Naive thymus-derived CD8-positive, alpha-beta T cell (primary cell): ENCODE measurements at regions not wholly inside any gene's neighbourhood (a gene's known extent, or its start where the extent isn't known, plus 50 kb on each side); places are given as distances from the start of the nearest gene placed in this dataset.

Source experiments
- ATAC-seq, 2 donors: fragments of 150-1000 bp; cut with Tn5 transposase in 1 of 2; sonication (Bioruptor Pico), chemical (Tn5 transposase) in 1 of 2; 1 replicate in 1 of 2; 2 replicates in 1 of 2; pipeline ENCODE4 v1.10.0; 2021; ENCODE audit warnings: mild to moderate bottlenecking in 2 of 2, moderate library complexity in 2 of 2
- POLR2A ChIA-PET: fragments of 350-600 bp; sonication (Branson Sonifier 250); formaldehyde crosslinking; loops from one replicate; lab custom pipeline; 2021; ENCODE audit warnings: antibody characterized with exemption; lab: Charles Lee
- DNase-seq, 10 donors: peaks; one replicate each; pipeline versions ENCODE4 v3.0.0 to v3.0.0-alpha.2; 2020 to 2022
- H3K27ac Mint-ChIP-seq, 10 donors: one replicate each; pipeline ENCODE4 v1.8.0; 2020 to 2022; ENCODE audit warnings: mild to moderate bottlenecking in 10 of 10, mixed read lengths in 10 of 10, moderate library complexity in 4 of 10, inconsistent platforms in 1 of 10
- H3K27me3 Mint-ChIP-seq, 5 donors: one replicate each; pipeline ENCODE4 v1.8.0; 2021 to 2022; ENCODE audit warnings: mixed read lengths in 5 of 5
- H3K36me3 Mint-ChIP-seq, 3 donors: one replicate each; pipeline ENCODE4 v1.8.0; 2020 to 2022; ENCODE audit warnings: mixed read lengths in 3 of 3, mild to moderate bottlenecking in 2 of 3, inconsistent platforms in 1 of 3
- H3K4me1 Mint-ChIP-seq, 4 donors: one replicate each; pipeline ENCODE4 v1.8.0; 2021 to 2022; ENCODE audit warnings: mixed read lengths in 4 of 4
- H3K4me3 Mint-ChIP-seq, 10 donors: one replicate each; pipeline ENCODE4 v1.8.0; 2020 to 2022; ENCODE audit warnings: mild to moderate bottlenecking in 10 of 10, mixed read lengths in 10 of 10, moderate library complexity in 6 of 10, inconsistent platforms in 1 of 10
- H3K9me3 Mint-ChIP-seq, 9 donors: one replicate each; pipeline ENCODE4 v1.8.0; 2020 to 2022; ENCODE audit warnings: mixed read lengths in 9 of 9, mild to moderate bottlenecking in 3 of 9, inconsistent platforms in 1 of 9, moderate library complexity in 1 of 9

GRCh38 chr7:10082896-10083295 lies 890.8 kb upstream of the PHF14 start:
- Mint-ChIP-seq H3K27me3 (no peaks in the 10 kb centered on the region), H3K4me1 (no peaks in the 10 kb centered on the region), H3K36me3 (no peaks in the 10 kb centered on the region), H3K27ac (no peak overlapping the region), H3K9me3 (peaks cover 0 to 9% (median 4%) of the 10 kb centered on the region in 9 donors), H3K4me3 (no peak overlapping the region)
- no peak for ATAC-seq
- no peak for DNase-seq
- POLR2A ChIA-PET = no interaction called here

DNA sequence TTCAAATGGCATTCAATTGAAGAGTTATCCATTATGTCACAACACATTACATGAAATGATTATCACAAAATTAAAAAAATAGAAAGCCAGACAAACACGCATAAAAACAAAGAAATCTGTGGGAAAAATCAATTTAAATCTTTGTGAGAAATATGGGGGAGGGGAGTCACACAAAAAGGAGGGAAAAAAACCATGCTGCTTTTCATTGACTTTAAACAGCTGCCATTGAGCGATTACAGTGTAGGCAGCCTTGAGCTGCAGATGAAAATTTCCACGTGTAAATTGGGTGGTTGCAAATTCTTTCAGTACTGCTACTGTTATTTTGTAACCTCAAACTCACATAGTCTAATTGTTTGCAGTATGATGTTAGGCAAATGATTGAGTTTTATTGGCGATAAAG lies 889.9 kb upstream of the PHF14 start:
- Mint-ChIP-seq H3K27me3 (no peaks in the 10 kb centered on the region), H3K9me3 (peaks cover 0 to 9% (median 4%) of the 10 kb centered on the region in 9 donors), H3K27ac (no peak overlapping the region), H3K4me1 (no peaks in the 10 kb centered on the region), H3K4me3 (no peak overlapping the region), H3K36me3 (no peaks in the 10 kb centered on the region)
- ATAC-seq = no peak
- POLR2A ChIA-PET = no interaction called here
- DNase-seq = no peak

- H3K27ac Mint-ChIP-seq = no peak overlapping the region
- H3K36me3 Mint-ChIP-seq = no peaks in the 10 kb centered on the region
- H3K9me3 Mint-ChIP-seq = peaks cover 0 to 9% (median 3%) of the 10 kb centered on the region in 9 donors
- no peaks in the 10 kb centered on the region for H3K4me1 Mint-ChIP-seq
- no peaks in the 10 kb centered on the region for H3K27me3 Mint-ChIP-seq
- POLR2A ChIA-PET = no interaction called here
- DNase-seq = no peak
- no peak for ATAC-seq
- H3K4me3 Mint-ChIP-seq = no peak overlapping the region
Measured at GRCh38 chr7:10085231-10085630, 888.4 kb upstream of the PHF14 start.

- Mint-ChIP-seq H3K36me3 (no peaks in the 10 kb centered on the region), H3K9me3 (peaks cover 0 to 6% (median 0%) of the 10 kb centered on the region in 9 donors), H3K27me3 (no peaks in the 10 kb centered on the region), H3K4me3 (no peak overlapping the region), H3K4me1 (no peaks in the 10 kb centered on the region), H3K27ac (no peak overlapping the region)
- DNase-seq (no peak), ATAC-seq (no peak)
- POLR2A ChIA-PET = no interaction called here
Measured at GRCh38 chr7:10100572-10100971, 873.1 kb upstream of the PHF14 start.

DNA sequence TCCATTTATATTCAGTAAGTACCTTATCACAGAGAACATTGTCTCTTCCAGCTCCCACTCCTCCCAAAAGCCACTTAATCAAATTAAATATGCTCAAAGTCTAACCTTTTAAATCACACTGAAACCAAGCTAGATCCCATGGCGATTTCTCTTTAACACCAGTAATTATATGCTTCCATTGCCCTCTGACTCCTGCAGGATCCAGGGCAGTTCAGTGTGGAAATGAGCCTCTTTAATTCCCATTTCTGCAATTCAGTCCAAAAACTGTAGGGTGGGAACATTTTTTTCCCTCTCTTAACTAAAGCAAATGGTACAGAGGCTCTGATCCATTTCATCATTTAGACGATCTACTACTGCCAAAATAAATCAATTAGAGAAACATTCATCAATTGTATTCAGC lies 872.3 kb upstream of the PHF14 start:
- POLR2A ChIA-PET = no interaction called here
- Mint-ChIP-seq H3K4me3 (no peak overlapping the region), H3K9me3 (peaks cover 0 to 10% (median 0%) of the 10 kb centered on the region in 9 donors), H3K27me3 (no peaks in the 10 kb centered on the region), H3K27ac (no peak overlapping the region), H3K36me3 (no peaks in the 10 kb centered on the region), H3K4me1 (no peaks in the 10 kb centered on the region)
- ATAC-seq = no peak
- DNase-seq = no peak

DNA sequence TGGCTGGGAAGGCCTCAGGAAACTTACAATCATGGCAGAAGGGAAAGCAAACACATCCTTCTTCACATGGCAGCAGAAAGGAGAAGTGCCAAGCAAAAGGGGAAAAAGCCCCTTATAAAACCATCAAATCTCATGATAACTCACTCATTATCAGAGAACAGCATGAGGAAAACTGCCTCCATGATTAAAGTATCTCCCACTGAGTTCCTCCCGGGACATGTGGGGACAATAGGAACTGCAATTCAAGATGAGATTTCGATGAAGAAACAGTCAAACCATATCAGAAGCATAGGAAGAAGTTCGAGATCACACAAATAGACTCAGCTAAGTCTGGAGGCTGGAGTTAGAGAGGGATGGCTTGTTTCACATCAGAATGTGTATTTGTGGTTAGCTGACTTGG lies 869.4 kb upstream of the PHF14 start:
- DNase-seq = no peak
- Mint-ChIP-seq H3K4me1 (no peaks in the 10 kb centered on the region), H3K27me3 (no peaks in the 10 kb centered on the region), H3K27ac (no peak overlapping the region), H3K4me3 (no peak overlapping the region), H3K9me3 (peaks cover 0 to 10% (median 0%) of the 10 kb centered on the region in 9 donors), H3K36me3 (no peaks in the 10 kb centered on the region)
- POLR2A ChIA-PET = no interaction called here
- ATAC-seq = no peak

- DNase-seq (no peak), ATAC-seq (no peak)
- Mint-ChIP-seq H3K36me3 (no peaks in the 10 kb centered on the region), H3K9me3 (peaks cover 0 to 10% (median 0%) of the 10 kb centered on the region in 9 donors), H3K27me3 (no peaks in the 10 kb centered on the region), H3K27ac (no peak overlapping the region), H3K4me1 (no peaks in the 10 kb centered on the region), H3K4me3 (no peak overlapping the region)
- POLR2A ChIA-PET = no interaction called here
Measured at GRCh38 chr7:10106609-10107008, 867.1 kb upstream of the PHF14 start.

- Mint-ChIP-seq H3K27me3 (no peaks in the 10 kb centered on the region), H3K36me3 (no peaks in the 10 kb centered on the region), H3K4me1 (no peaks in the 10 kb centered on the region), H3K9me3 (peaks cover 0 to 18% (median 0%) of the 10 kb centered on the region in 9 donors), H3K4me3 (no peak overlapping the region), H3K27ac (no peak overlapping the region)
- ATAC-seq (no peak), DNase-seq (no peak)
- POLR2A ChIA-PET = no interaction called here
Measured at GRCh38 chr7:10116511-10116910, 857.2 kb upstream of the PHF14 start.

DNA sequence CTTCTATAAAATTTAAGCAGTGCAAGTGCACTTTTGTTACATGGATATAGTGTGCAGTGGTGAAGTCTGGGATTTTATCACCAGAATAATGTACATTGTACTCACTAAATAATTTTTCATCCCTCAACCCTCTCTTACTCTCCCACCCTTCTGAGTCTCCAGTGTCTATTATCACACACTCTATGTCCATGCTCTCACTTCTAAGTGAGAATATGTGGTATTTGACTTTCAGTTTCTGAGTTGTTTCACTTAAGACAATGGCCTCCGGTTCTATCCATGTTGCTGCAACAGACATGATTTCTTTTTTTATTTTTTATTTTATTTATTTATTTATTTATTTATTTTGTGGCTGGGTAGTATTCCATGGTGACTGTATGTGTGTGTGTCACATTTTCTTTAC lies 855.9 kb upstream of the PHF14 start:
- no peaks in the 10 kb centered on the region for H3K27me3 Mint-ChIP-seq
- H3K27ac Mint-ChIP-seq = peak overlapping the region in 1 of 10 donors; percentile 34
- no peak for DNase-seq
- no peak for ATAC-seq
- peaks cover 0 to 15% (median 0%) of the 10 kb centered on the region in 9 donors for H3K9me3 Mint-ChIP-seq
- H3K4me3 Mint-ChIP-seq = no peak overlapping the region
- no peaks in the 10 kb centered on the region for H3K36me3 Mint-ChIP-seq
- H3K4me1 Mint-ChIP-seq = no peaks in the 10 kb centered on the region
- POLR2A ChIA-PET = no interaction called here

GRCh38 chr7:10120936-10121335 lies 852.7 kb upstream of the PHF14 start:
- no peak for DNase-seq
- Mint-ChIP-seq H3K9me3 (peaks cover 0 to 9% (median 0%) of the 10 kb centered on the region in 9 donors), H3K27ac (no peak overlapping the region), H3K4me1 (no peaks in the 10 kb centered on the region), H3K27me3 (no peaks in the 10 kb centered on the region), H3K36me3 (no peaks in the 10 kb centered on the region), H3K4me3 (no peak overlapping the region)
- no peak for ATAC-seq
- POLR2A ChIA-PET = no interaction called here

DNA sequence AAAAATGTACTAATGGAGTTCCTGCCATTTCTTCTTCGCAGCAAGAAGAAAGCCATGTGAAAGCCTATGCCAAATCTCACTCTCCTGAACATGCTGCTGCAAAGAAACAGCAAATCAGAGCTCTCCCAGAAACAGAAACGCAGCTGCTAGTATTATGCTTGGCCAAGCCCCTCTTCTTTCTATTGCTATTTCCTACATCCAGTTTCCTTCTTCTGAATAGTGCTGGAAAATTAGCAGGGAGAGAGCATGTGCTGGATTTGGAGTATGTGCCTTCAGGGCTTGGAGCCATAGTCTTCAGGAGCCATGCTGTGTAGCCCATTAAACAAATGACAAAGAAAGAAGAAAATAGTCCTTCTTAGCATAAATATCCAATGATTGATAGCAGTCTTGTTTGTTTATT lies 852.0 kb upstream of the PHF14 start:
- H3K9me3 Mint-ChIP-seq = peaks cover 0 to 9% (median 0%) of the 10 kb centered on the region in 9 donors
- ATAC-seq = no peak
- no peaks in the 10 kb centered on the region for H3K36me3 Mint-ChIP-seq
- DNase-seq = no peak
- no peak overlapping the region for H3K4me3 Mint-ChIP-seq
- peak overlapping the region in 1 of 10 donors; percentile 68 for H3K27ac Mint-ChIP-seq
- no peaks in the 10 kb centered on the region for H3K27me3 Mint-ChIP-seq
- H3K4me1 Mint-ChIP-seq = no peaks in the 10 kb centered on the region
- POLR2A ChIA-PET = no interaction called here

DNA sequence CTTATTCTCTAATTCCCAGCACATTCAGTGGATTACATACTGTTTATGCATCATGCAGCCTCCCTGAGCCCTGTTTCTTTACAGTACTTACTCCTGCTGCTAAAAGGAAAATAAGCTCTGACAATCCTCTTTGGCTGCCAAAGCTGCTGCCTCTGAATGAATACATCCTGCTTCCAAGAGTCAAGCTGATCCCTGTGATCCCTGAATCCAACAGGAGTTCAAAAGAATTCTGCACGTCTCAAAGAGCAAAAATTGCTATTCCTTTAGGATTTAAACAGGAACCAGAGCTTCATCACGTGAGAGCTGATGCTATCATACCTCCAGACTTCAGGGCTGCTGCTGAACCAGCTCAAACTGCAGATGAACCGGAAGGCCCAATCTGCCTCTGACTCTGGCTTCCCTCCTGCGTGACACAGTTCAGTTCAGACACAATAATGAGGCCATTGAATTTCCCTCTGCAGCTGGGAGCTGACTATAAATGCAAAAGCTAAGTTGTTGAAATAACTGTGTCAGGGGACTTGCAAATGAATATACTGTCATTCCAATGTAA lies 851.0 kb upstream of the PHF14 start:
- DNase-seq = no peak
- Mint-ChIP-seq H3K9me3 (peaks cover 0 to 9% (median 0%) of the 10 kb centered on the region in 9 donors), H3K27me3 (no peaks in the 10 kb centered on the region), H3K4me1 (no peaks in the 10 kb centered on the region), H3K36me3 (no peaks in the 10 kb centered on the region), H3K4me3 (no peak overlapping the region), H3K27ac (no peak overlapping the region)
- POLR2A ChIA-PET = no interaction called here
- no peak for ATAC-seq

GRCh38 chr7:10128748-10129147 lies 844.9 kb upstream of the PHF14 start:
- DNase-seq = no peak
- ATAC-seq = no peak
- POLR2A ChIA-PET = no interaction called here
- no peaks in the 10 kb centered on the region for H3K27me3 Mint-ChIP-seq
- H3K36me3 Mint-ChIP-seq = no peaks in the 10 kb centered on the region
- peaks cover 0 to 2% (median 0%) of the 10 kb centered on the region in 9 donors for H3K9me3 Mint-ChIP-seq
- no peak overlapping the region for H3K4me3 Mint-ChIP-seq
- H3K27ac Mint-ChIP-seq = no peak overlapping the region
- H3K4me1 Mint-ChIP-seq = no peaks in the 10 kb centered on the region

DNA sequence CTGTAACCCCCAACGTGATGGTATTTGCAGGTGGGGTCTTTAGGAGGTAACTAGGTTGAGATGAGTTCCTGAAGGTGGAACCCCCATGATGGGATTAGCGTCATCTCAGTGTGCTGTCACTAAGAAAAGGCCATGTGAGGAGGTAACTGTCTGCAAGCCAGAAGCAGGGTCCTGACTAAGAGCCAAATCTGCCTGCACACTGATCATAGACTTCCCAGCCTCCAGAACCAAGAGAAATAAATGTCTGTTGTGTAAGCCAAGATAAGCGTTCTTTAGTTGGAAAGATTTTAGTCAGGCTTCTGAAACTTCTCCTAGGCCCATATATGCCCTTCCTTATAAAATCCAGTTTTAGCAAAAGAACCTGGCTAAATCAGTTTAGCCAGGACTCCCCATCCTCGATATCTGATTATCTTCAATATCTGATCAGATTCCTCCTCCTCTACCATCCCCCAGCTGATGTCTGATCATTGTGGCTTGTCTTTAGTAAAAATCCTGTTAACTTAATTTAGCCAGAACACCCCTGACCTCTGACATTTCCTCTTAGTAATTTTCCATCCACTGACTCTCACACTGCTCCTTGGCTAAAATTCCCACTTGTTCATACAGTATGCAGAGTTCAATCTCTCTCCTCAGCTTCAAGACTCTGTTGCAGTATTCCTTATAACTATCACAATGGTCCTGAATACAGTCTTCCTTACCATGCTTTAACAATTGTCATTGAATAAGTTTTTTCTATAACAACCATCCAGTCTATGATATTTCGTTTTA lies 835.4 kb upstream of the PHF14 start:
- Mint-ChIP-seq H3K27me3 (no peaks in the 10 kb centered on the region), H3K4me1 (no peaks in the 10 kb centered on the region), H3K36me3 (no peaks in the 10 kb centered on the region), H3K4me3 (no peak overlapping the region), H3K9me3 (peaks cover 0 to 3% (median 0%) of the 10 kb centered on the region in 9 donors), H3K27ac (no peak overlapping the region)
- ATAC-seq = no peak
- DNase-seq = no peak
- POLR2A ChIA-PET = no interaction called here
